GM18499 (cell line): ENCODE measurements at regions not wholly inside any gene's neighbourhood (a gene's known extent, or its start where the extent isn't known, plus 50 kb on each side); places are given as distances from the start of the nearest gene placed in this dataset.

ENCODE experiments used
- ATAC-seq: cut with Tn5 transposase; IDR thresholded peaks from one replicate; pipeline ENCODE4 v1.9.1; 2021; ENCODE audit warnings: moderate number of reproducible peaks; ENCODE audit not compliant: insufficient read depth, unreplicated experiment

GRCh38 chr6:84469144-84469543 lies 241.7 kb upstream of the CEP162 start:
- ATAC-seq = no peak

DNA sequence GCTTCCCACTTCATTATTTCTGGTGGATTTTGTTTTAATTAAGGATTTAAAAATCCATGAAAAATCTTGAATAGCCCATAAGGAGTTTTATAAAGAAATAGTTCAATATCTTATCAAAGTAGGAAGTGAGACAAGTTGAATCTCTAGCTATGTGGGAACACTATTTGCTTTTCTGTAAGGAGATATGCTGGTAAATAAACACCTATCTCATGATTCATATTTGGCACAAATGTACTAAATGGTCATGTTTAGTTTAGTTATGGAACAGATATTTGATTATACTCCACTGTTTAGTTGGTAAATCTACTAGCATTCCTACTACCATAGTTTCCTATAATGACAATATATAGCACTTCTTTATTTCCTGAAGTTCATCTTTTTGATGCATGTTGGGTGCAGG lies 239.9 kb upstream of the CEP162 start:
- no peak for ATAC-seq

DNA sequence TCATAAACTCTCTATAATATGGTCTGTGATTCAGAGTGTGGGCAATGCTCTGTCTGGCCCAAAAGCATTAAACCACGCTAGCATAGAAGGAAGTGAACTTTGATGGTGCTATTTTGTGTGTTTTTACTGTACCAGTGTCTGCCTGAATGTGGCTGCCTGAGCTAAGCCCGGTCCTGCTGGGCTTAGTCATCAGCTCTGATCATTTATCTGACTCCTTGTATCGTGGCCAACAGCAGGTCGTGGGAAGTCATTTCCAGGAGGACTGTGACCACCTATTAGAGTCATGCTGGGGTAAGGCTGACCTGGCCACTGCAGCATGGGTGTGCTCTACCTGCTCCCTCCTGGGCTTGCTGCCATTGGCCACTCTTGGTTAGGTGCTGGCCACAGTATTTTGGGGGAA lies 239.1 kb upstream of the CEP162 start:
- ATAC-seq = no peak

DNA sequence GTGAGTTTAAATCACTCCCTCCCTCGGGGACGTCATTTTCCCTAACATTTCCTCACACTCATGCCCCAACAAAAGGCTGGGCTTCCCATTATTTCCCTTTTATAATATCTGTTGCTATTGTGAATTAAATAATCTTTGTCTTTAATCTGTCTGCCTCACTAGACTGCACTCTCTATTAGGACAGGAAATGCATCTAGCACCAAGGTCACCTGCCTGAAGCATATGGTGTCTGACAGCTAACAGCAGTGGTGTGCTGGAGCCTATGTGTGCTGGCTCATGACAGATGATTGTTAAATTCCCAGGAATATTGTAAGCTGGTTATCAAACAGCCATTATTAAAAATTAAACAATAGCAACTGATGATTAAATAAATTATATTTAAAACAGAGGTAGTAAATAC lies 237.0 kb upstream of the CEP162 start:
- no peak for ATAC-seq

- no peak for ATAC-seq
These were observed 235.3 kb upstream of the CEP162 start for GRCh38 chr6:84462698-84463097.

GRCh38 chr6:84461461-84461860 lies 234.0 kb upstream of the CEP162 start:
- no peak for ATAC-seq

DNA sequence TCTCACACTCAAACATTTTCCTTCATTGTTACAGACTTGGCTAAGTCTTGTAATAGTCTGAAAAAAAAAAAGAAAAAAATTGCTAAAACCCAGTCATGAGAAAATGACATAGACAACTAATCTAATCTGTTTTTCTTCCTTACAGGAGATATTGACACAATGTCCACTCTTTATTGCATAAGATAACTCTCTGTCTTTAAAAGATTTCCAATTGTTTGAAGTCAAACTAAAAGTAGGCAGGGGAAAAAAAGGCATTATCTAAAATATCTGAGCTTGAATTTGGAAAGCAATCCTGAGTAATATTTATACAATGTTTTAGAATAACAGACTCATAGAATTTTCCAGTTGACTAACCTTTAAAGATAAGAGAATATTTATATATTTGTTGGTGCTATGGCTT lies 233.0 kb upstream of the CEP162 start:
- no peak for ATAC-seq

- no peak for ATAC-seq
These were observed 232.0 kb upstream of the CEP162 start for GRCh38 chr6:84459401-84459800.

- ATAC-seq = no peak
These were observed 230.8 kb upstream of the CEP162 start for GRCh38 chr6:84458271-84458670.

GRCh38 chr6:84457276-84457675 lies 229.8 kb upstream of the CEP162 start:
- ATAC-seq = no peak

DNA sequence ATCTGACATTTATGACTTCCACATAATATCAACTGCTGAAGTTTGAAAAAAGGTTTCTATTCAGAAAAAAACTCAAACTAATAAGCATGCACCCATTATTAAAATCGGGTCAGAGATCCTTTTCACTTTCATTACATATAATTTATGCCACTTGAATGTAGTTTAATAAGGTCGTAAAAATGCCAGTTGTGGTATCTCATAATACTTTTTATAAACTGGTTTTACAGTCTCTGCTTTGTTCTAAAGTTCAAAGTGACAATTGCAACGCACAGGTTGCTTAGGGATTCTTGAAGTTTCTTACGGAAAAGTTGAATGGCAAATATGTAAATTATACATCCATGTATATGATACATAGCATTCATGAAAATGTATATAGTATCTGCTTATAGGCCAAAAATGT lies 229.4 kb upstream of the CEP162 start:
- ATAC-seq = no peak

DNA sequence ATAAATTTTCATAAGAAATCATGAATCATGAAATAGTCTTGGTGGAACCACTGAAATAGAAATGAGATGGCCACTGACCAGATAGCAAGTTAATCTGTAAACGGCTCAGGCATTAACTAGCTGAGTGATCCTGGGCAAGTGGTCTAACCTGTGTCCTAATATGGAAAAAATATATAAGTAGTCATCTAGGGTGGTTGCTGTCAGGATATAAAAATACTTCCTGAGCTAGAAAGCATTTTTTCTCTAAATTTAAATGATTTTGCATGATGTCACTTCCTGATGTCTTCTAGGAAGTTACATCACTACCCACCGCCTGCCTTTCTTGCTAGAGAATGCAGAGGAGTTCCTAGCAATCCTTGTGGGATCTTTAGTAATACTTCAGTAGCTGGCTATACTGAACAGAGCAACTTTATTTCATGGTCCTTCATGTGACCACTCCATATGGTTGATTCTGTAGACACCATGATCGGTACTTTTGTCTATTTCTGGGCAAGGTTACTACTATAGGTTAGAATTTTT lies 228.1 kb upstream of the CEP162 start:
- no peak for ATAC-seq

DNA sequence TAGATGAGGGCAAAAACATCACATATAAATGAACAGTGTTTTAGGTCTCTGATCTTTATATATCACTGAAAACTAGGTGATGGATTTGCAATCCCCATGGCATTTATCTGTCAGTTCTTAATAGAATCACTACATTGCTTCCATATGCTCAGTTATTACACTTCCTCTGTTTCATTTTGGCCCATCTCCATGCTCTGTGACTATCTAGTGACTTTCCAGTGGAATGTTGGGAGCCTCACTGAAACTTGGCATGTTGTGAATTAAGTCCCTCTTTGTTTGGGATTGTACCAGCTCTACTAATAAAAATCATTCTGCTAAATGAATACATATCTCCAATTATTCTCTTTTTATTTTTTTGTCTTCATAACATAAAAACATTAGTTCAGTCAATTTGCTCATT lies 226.1 kb upstream of the CEP162 start:
- ATAC-seq = no peak

- no peak for ATAC-seq
These were observed 222.6 kb upstream of the CEP162 start for GRCh38 chr6:84450018-84450417.

GRCh38 chr6:84449220-84449619 lies 221.8 kb upstream of the CEP162 start:
- no peak for ATAC-seq

DNA sequence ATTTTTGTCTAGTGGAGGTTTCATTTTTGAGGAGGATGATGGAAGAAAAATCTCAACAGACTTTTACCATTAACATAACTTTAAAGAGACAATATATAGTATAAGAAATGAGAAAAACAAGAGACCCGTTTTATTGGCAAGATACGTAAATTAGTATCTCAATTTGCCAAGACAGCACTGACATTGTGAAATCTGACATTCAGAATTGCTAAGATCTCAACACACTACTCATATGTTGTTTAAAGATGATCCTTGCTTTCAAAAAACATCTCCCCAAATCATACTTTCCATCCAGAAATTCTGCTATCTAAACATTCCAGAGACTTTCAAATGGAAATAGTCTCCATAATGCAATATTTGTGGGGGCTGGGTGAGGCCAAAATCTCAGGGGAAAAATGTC lies 220.9 kb upstream of the CEP162 start:
- no peak for ATAC-seq

DNA sequence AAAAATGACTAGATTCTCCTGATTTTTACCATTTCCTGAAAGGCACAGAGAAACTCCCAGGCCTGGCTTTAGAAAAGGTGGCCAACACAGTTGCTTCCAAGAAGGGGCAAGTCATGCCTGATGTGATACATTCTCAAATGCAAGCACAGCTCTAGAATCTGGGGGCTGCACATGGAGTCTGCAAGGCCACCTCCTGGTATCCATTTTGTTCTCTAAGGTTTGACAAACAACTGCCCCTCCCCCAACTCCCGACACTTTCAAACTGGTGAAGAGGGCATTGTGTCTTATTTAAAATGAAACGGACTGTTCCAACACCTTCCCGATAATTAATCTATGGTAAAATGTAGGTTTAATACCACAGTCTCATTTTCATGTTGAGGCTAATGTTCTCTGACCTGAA lies 220.2 kb upstream of the CEP162 start:
- ATAC-seq = no peak

GRCh38 chr6:84445068-84445467 lies 217.6 kb upstream of the CEP162 start:
- no peak for ATAC-seq

DNA sequence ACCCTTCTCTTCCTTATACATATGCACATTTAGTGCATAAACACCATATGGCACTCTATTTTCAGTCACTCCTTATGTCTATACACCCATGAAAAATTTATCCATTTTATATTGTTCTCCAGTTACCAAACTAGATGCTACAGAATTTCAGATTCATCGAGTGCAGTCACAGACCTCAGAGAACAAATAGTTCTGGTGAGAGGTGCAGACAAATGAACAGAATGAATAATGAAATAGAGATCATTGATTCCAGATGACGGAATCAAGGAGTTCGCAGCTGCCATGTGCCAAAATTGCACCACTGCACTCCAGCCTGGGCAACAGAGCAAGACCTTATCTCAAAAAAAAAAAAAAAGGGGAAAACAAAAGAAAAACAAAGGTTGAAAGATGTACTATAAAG lies 214.8 kb upstream of the CEP162 start:
- no peak for ATAC-seq

DNA sequence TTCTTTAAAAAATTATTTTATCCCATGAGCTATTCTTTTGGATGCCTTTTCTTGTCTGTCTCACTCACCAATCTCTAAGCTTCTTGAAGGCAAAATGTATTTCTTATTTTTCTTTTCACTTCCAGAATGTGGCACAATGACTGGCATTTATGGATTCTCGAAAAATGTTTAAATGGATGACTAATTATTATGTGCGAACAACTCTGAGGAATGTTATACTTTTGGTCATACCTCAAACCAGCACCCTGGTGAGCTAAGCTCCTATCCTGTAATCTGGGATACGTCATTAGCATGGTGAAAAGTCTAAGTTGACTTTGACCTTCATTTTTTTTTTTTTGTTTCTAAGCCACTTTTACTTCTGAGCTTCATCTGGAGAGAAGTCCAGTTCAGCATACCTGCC lies 214.0 kb upstream of the CEP162 start:
- ATAC-seq = no peak

DNA sequence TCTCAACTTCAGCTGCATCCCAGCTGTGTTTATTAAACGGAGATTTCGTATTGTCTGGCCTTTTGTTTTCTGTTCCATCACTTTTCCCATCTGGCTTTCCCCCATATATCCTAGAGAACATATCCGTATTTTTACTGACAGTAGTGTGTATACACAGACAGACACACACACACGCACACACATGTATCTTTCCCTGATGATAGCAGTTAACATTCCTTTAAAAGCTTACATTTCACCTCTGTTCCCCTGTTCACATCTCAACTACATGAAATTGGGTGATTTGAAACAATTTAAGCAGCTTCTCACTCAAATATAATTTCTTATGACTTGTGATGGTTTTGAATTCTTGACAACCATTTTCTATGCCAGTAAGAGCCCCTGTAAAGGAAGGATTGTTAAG lies 207.1 kb upstream of the CEP162 start:
- ATAC-seq = no peak

GRCh38 chr6:84432619-84433018 lies 205.2 kb upstream of the CEP162 start:
- ATAC-seq = no peak

DNA sequence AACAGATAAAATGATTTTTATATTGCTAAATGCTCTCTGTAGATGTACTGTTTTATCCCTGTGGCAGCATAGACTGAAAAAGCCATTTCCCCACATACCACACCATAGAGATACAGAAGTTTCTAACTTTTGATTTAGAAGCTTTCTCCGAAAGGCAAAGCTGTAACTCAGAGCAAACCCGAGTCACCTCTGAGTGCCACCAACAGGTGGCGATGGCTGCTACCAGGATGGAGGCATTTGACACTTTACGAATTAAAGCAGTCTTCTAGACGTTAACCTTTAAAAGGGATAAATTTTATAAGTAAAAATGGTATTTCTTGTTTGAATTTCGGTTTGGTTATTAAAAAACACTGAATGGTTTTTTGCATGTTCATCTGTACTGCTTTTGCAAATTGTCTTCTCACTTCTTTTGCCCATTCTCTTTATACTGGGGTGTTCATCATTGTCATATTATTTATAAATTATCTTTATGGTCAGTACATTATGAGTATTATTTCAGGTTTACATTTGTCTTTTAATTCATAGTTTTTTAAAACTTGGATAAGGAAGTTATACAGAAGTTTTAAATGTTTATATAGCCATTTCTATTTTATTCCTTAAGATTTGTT lies 201.0 kb upstream of the CEP162 start:
- no peak for ATAC-seq
